GM19328 (cell line): ENCODE measurements at regions not wholly inside any gene's neighbourhood (a gene's known extent, or its start where the extent isn't known, plus 50 kb on each side); places are given as distances from the start of the nearest gene placed in this dataset.

ENCODE experiments used
- ATAC-seq: cut with Tn5 transposase; IDR thresholded peaks from one replicate; pipeline ENCODE4 v1.9.1; 2021; ENCODE audit warnings: mild to moderate bottlenecking, moderate library complexity; ENCODE audit not compliant: unreplicated experiment

DNA sequence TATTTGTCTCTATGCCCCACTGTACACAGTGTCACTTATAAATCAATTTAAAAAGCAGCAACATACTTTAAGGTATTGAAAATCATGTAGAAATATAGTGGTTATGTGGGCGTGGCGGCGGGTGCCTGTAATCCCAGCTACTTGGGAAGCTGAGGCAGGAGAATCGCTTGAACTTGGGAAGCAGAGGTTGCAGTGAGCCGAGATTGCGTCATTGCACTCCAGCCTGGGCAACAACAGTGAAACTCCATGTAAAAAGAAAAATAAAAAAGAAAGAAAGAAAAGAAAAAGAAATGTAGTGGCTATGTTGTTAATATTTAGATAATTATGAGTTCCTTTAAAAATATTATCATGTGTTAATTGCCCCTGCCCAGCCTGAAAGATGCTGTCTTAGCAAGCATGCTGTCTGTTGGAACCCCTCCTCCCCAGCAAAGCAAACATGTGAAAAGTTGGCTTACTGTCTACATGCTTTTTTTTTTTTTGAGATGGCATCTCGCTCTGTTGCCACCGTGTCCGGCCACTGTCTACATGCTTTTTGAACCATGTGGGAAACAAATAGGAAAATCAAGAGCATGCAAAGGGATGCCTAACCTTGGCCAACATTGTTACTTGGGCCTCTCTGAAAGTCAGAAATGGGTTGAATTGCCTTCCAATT, 151.4 kb upstream of the TSHZ2 start:
- no peak for ATAC-seq

DNA sequence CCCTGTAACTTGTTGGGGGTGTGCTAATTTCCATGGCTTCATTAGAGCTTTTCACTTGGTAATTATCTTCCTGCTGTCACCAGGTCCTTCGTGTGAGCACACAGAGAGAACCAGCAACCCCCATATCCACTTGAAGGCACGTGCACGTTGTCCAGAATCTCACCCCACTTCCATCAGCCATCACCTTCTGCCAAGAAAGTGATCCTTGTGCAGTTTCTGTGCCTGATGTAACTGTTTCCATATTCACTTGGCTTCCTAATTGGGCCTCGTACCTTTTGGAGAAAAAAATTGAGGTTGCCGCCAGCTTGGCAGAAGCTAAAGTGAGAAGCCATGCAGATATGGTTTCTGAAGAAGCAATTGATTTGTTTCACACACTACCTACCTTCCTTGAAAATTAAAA, 153.7 kb upstream of the TSHZ2 start:
- ATAC-seq: no peak

DNA sequence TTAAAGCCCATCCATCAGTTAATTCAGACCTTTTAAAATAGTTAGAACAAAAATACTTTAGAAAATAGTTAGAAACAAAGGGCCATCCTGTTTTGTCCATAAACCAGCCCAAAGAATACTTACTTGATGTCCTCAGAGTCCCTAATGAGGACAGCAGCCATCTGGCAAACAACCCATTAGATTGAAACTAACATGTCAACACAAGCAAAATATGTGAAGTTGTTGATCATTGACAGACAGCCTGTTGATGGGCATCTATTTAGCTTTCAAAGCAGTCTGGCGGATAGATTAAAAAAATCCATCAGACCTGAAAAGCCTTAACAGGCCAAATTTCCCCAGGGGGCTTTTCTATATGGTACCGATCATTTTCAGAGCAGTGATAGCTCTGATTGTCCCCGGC, 154.2 kb upstream of the TSHZ2 start:
- ATAC-seq: no peak

DNA sequence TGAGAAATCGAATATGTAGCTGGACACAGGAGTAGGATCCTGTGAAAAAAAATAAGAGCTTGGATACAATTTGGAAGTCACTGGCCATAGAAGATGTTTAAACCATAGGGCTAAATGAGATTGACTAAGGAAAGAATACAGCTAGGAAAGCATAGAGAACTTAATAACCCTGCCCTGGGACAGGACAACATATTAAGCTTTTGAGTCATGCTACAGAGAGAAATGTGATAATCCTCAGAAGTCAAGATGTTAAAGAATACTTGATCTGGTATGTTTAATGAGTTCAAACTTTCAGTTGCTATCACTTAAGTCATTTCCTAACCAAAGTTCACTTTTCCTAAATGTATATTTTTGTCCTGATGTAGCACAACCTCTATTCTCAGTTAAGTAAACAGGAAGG, 154.6 kb upstream of the TSHZ2 start:
- ATAC-seq: no peak

DNA sequence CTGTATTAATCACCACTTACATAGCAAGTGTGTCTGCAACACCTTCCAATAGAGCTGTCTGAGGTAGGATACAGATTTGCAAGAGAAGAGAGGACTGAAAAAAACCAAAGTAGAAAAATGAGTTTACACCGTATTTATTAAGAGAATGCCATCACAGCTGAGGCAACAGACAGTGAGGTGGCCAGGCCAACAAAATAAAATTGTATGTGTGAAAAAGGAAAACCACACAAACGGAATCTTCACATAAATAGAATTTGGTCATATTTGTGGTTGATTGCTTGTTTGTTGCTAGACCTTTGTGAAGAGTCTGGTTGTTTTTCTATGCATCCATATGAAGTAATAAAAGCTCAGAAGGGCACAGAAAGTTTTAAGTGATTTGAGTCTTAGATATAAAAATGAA, 157.8 kb upstream of the TSHZ2 start:
- no peak for ATAC-seq

DNA sequence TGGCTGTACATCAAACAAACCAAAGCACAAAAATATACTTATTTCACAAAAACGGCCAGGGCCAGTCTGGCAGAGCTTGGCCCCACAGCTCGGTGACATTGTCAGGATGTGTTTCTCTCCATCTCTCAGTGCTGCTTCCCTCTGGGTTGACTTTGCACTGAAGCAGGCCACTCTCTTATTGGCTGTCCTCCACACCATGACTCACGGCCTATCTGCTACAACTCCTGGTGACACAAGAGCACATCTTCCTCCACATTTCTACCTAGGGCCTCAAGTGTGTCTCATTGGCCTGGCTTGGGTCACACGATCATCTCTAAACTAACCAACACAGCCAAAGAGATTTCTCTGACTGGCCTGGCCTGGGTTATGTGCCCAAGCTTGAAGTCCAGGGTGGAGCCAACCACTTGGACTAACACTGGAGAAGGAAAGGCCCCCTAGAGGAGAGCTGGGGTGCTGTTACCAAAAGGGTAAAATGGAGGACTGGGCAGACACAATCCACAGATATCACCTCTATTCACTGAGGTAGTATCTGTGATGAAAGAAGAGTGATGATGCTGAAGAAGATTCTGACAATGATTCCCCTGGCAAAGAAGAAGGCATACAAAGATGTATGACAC, 159.8 kb upstream of the TSHZ2 start:
- ATAC-seq: no peak

DNA sequence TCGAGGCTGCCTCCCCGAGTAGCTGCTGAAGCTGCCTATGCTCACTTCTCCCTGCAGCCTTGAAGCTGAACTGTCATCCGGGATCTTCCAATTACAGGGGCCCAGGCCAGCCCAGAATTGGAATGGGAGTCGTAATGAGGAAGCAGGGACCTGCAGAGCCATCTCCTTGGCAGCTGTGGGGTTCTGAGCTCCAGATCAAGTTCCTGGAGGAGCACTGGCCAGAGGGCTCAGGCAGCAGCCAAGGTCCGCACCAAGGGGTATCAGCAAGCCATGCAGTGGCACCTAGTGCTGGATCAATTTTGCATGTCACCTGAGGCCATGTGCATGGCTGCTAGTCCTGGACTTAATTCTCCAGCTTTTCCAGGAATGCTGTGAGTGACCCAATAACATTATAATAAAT, 163.2 kb upstream of the TSHZ2 start:
- no peak for ATAC-seq

DNA sequence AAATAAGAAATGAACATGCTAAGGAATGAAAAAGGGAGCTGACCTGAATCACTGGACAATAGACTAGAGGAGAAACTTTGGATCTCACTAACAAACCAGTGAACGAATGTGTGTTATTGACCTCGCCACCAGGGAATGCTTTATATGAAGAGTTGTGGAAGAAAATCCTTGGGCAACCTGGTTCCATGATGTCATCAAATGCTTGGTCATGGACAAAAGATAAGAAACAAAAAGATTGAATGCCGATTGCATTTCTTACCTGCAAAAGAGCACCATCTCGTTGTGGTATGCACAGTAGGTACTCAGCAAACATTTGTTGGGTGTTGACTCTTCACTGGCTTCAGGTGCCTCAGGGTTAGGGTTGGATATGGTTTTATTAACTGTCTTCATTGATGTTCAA, 165.2 kb upstream of the TSHZ2 start:
- no peak for ATAC-seq

DNA sequence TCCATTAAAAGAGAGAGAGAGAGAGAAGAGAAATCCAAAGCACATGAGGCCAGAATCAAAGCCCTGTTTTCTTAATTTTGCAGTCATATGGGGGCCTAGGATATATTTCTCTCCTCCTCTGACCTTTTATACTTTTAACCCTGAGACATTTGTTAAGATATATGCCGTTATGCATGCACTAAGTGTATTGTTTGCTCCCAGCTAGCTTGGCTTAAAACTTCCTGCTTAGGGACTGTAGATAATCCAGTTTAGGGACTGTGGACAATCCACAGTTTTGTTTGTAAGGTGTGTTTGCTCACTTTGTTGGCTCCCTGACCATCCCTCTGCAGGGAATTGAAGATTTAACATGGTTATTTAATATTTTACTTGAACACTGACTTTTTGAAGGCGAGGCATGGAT, 166.3 kb upstream of the TSHZ2 start:
- ATAC-seq: no peak

DNA sequence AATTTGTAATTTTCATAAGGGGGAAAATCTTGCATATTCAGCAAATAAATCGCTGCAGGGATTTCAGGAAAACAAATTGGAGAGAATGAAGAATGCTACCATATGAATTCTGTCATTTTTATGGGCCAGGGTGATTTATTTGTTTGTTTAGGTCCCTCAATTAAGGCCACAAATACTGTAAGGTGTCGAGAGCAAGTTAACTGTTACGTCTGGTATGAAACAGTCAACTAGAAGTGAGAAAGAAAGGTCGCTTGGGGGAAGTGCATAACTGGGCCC, 166.9 kb upstream of the TSHZ2 start:
- ATAC-seq: no peak

DNA sequence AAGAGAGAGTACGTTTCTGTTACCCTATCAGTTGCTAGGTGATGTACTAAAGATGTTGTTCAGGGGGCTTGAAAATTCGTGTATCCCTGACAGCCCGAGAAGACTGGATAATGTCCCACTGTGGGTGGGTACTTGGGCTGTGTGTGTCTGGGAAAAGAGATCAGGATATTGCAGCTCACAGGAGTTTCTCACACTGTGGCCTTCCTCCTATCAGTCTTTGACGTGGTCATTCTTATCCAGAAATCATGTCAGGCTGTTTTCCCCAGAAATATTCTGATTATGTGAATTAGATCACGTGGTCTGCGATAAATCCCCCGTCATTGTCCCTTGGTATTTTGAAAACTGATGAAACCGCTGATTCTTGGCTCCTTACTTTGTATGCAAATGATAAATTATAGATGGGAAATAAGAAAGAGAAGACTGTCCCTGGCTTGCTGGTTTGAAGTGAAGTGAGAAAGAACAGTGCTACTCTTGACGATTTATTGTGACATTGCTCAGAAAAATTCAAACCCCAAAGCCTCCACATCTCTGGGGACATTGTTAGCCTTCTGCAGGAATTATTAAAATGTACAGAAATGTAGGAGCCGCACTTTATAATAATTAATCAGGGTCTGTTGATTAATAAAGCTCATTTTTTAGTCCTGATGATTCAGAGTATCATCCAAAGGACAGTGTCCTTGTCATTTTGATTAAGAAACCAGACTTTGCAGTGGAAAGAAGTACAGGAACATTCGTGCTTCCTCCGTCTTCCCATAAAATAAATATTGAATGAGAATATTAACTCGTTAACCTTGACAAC, 167.5 kb upstream of the TSHZ2 start:
- no peak for ATAC-seq

DNA sequence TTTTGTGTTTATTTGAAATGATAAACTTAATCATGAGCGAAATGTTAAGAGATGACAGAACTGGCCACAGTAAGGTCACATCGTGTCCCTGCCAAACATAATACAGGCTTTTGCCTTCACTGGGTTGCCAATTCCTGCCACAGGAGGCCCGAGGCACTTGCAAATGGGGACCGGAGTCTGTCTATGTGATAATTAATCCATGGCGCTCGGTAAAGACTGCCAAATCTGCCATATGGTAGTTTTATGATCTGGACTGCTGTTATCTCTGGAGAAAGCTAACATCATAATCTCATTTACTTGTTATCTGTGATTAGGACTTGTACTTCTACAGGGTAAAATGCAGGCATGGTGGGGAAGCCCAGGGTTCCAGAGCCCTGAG, 170.5 kb upstream of the TSHZ2 start:
- ATAC-seq: no peak

DNA sequence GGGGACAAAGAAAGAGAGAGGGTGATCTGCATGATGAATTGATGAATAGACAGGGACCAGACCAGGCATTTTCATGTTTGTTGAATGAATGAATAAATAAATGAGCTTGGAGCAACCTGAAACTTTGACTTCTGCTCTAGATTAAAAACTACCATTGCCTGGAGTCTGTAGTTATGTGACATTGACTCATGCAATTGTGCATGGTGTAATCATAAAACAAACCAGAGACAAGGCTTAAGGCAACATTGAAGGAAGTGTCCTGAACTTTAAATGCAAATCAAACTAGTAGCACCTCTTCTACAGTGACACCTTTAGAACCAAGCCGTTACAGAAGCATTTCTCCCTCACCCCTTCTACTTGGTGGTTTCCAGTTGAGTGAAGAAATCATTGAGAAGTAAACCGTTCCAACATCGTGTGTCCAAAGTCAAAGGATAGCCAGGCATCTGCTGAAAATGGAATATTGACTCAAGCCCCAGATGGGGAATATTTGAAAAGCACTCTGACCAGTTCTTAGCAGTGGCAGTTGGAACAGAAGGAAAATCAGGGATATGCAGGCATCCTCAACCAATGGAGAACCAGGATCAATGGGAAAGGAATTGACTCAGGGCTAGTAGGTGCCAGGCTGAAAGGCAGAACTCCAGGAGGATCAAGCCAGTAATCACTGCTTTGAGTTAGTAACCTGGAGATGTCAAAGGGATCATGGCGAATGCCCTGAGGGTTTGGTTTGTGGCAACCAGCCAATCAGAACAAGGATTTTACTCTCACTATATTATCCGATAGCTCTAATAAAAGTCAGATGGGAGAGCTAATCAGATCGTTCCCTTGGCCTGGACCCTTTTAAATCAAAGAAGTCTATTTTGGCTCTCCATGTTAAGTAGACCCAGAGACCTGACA, 171.2 kb upstream of the TSHZ2 start:
- ATAC-seq: no peak

DNA sequence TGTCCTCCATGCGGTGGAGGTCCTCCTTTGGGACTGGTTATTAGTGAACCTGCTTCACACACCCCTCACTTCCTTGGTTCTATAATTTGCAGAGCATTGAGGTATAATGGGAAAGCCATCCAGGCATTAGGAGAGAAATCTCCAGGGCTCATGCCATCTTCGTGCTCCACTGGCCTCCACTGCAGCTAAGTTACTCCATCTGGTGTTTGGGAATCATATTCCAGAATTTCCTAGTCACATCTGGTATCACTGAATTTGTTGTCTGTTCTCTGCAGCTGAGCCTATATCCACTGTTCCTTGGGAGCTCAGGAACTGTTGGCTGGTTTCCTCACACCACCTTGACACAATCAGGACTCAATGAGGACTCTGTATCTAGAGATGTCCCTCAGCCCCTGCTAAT, 173.0 kb upstream of the TSHZ2 start:
- no peak for ATAC-seq

DNA sequence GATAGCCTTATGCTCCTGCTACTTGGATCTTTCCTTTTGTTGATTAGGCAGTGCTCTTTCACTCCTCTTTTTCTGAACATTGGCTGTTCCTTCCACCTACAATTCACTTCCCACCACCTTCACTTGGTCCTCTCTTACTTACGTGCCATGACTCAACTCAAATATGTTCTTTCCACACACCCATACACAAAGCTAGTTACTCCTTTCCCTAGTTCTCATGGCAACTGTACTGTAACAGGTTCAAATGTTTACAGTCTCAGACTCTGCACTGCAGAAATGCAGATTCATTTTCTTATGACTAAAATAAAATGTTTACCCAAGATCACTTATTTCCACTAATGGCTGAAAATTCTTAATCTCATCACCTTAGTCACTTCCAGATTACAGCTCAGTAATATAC, 174.0 kb upstream of the TSHZ2 start:
- ATAC-seq: no peak

DNA sequence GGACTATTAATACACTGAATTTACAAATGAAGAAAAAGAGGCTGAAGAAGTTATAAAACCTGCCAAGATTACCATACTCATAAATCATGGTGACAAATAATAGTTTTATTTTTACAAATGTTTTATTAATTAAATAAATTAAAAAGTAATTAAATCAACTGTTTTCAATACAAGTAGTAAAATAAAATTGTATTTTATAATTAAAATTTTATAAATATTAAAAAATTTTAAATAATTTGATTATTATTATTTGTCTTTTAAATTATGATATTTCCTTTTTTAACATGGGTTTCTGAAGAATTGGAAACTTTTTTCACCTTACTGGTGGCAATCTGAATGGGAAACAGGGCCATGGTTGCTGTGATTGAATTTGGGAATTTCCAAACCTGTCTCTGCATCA, 177.3 kb upstream of the TSHZ2 start:
- ATAC-seq: no peak

DNA sequence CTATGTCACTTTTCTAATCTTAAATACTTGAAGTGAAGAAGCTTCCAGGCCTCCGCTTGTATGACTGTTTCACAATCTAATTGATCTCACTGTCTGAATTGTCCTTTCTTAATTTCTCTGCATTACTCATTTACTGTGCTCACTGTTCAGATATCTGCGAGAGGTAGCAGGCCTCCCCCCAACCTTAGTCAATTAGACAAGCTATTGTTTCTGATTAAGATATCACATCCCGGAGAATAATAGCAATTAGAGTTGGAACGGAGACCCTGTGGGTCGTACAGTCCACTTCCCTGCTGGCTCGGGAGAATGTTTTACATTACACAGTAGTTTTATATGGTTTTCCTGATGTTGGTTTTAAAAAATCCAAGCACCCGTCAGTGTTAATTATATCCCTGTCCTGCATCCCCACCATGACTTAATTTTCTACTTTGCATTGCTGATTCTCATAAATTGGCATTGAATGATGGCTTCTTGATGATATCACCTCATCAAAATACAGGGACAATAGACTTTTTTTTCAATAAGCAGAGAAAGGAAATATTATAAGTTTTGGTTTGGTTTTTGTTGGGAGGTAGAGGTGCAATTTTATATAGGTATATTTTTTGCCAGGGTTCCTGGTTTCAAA, 178.7 kb upstream of the TSHZ2 start:
- no peak for ATAC-seq

DNA sequence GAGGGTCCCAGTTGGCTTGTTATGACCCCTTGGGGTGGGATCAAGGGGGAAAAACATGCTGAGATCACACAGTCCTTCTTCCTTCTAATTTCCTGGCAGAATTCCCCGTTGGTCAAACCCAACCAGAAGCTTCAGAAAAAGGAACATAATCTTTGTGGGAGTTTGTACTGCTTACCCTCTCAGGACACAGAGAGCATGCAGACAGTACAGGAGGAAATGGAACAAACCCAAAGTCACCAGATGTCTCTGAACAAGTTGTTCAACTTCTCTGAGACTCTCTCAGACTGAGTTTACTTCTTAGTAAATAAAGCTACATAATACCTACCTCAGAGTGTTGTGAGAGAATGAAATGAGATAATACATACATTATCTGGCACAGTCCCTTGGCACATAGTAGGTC, 181.1 kb upstream of the TSHZ2 start:
- no peak for ATAC-seq

DNA sequence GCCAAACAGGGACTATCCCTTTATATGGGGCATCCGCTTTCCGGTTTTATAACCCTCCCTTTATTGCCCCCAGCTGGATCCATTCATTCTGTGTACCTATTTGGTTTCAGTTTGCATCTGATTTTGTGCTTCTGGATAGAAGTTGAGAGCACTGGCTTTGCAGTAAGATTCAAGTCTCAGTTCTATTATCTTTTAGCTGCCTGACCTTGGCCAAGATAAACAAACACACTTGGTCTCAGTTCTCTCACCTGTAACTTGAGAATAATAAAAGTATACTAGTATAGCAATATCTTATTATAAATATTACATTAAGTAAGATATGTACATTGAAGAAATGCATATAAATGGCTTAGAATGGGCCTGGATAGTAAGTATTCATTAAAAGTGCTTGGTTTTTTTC, 182.4 kb upstream of the TSHZ2 start:
- ATAC-seq: no peak

DNA sequence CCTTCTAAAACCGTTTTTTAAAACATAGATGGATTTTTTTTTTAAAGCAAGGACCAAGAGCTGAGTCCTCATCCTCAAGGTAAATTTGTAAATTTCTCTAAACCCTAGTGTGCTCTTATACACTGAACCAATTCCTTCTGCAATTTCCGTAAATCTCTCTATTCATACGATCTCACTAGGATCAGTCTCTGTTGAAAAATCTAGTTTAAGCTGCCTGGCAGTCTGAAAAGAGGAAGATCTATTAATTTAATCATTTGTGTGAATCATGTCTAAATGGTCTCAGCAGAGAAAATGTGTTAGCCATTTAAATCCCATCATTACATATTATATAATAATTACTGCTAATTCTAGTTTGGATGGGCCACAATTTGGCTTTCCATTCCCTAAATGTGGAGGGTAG, 184.2 kb upstream of the TSHZ2 start:
- ATAC-seq: no peak

DNA sequence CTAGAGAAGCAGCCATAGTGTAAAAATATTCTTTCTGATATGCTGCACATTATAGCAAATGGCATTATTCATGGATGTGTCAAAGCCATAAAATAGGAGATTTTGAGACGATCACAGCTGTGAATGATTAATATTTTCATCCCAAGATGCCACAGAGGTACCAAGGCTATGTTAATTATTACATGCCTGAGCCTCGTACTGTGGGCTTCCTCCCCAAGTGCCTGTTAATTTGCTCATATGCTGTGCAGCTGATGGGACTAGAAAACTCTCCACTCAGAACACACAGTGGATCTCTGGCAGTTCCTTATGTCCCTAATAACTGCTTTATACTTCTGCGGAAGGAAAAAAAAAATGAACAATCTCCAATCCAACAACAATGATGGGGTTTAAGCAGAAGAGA, 184.9 kb upstream of the TSHZ2 start:
- no peak for ATAC-seq
